Smooth muscle cell (in vitro differentiated cells): ENCODE measurements at regions not wholly inside any gene's neighbourhood (a gene's known extent, or its start where the extent isn't known, plus 50 kb on each side); places are given as distances from the start of the nearest gene placed in this dataset.

Experiments
- DNase-seq: peaks from one replicate; lab custom pipeline; 2025; ENCODE audit not compliant: unreplicated experiment; lab: John Stamatoyannopoulos, UW
- H2AFZ ChIP-seq: fragments of 200-600 bp; sonication (generic); 2 replicates; pipeline ENCODE4 v1.6.0; 2016; ENCODE audit warnings: antibody characterized with exemption, low read depth, mild to moderate bottlenecking
- H3F3A ChIP-seq: fragments of 200-600 bp; sonication (generic); 2 replicates; pipeline ENCODE4 v1.6.0; 2017; ENCODE audit warnings: antibody characterized with exemption, low read depth
- H3K27ac ChIP-seq: fragments of 200-600 bp; sonication (generic); 2 replicates; pipeline ENCODE4 v1.5.1; 2016; ENCODE audit warnings: low read depth, mild to moderate bottlenecking
- H3K27me3 ChIP-seq: fragments of 200-600 bp; sonication (generic); 2 replicates; pipeline ENCODE4 v1.6.1; 2016; ENCODE audit warnings: low read depth, mild to moderate bottlenecking
- H3K36me3 ChIP-seq: fragments of 200-600 bp; sonication (generic); 2 replicates; pipeline ENCODE4 v1.5.1; 2016; ENCODE audit warnings: low read depth
- H3K4me1 ChIP-seq: fragments of 200-600 bp; sonication (generic); 2 replicates; pipeline ENCODE4 v1.5.1; 2016; ENCODE audit warnings: low read depth
- H3K4me2 ChIP-seq: fragments of 200-600 bp; sonication (generic); 2 replicates; pipeline ENCODE4 v1.6.0; 2016; ENCODE audit warnings: mild to moderate bottlenecking
- H3K4me3 ChIP-seq: fragments of 200-600 bp; sonication (generic); 2 replicates; pipeline ENCODE4 v1.5.1; 2016; ENCODE audit warnings: mild to moderate bottlenecking
- H3K79me2 ChIP-seq: fragments of 200-600 bp; sonication (generic); 2 replicates; pipeline ENCODE4 v1.6.0; 2016; ENCODE audit warnings: low read depth, mild to moderate bottlenecking
- H3K9ac ChIP-seq: fragments of 200-600 bp; sonication (generic); 2 replicates; pipeline ENCODE4 v1.6.0; 2016; ENCODE audit warnings: low read depth
- H3K9me3 ChIP-seq: fragments of 200-600 bp; sonication (generic); replicated peaks from 2 replicates; pipeline ENCODE4 v1.5.1; 2016; ENCODE audit warnings: low read depth
- H4K20me1 ChIP-seq: fragments of 200-600 bp; sonication (generic); 2 replicates; pipeline ENCODE4 v1.6.0; 2016; ENCODE audit warnings: low read depth
- CTCF ChIP-seq: fragments of 200-600 bp; sonication (generic); IDR thresholded peaks from 2 replicates; pipeline ENCODE4 v1.5.1; 2017; ENCODE audit warnings: borderline replicate concordance, mild to moderate bottlenecking, antibody characterized with exemption; ENCODE audit not compliant: insufficient read depth, poor library complexity, severe bottlenecking
- WGBS: methylation state at CpG from one replicate; pipeline ENCODE4 v1.1.7; 2016; ENCODE audit warnings: low lambda C conversion rate; 5-methylcytosine and 5-hydroxymethylcytosine counted together

GRCh38 chr4:81290813-81291212, 75.8 kb upstream of the PRKG2 start:
- H3K9ac ChIP-seq, result no peak overlapping the region
- no peaks in the 10 kb centered on the region for H3K27me3 ChIP-seq
- no peaks in the 10 kb centered on the region for H3K4me1 ChIP-seq
- no peak overlapping the region for H2AFZ ChIP-seq
- no peaks in the 10 kb centered on the region for H3K9me3 ChIP-seq
- no peaks in the 10 kb centered on the region for H3K36me3 ChIP-seq
- H3K4me2 ChIP-seq, result no peak overlapping the region
- no peaks in the 10 kb centered on the region for H3K79me2 ChIP-seq
- no peak for TF ChIP-seq CTCF
- H3K4me3 ChIP-seq, result no peak overlapping the region
- H4K20me1 ChIP-seq, result no peaks in the 10 kb centered on the region
- no peaks in the 10 kb centered on the region for H3F3A ChIP-seq
- H3K27ac ChIP-seq, result no peak overlapping the region
- DNase-seq, result no peak

GRCh38 chr4:81287101-81287500, 72.1 kb upstream of the PRKG2 start:
- TF ChIP-seq CTCF, result no peak
- Histone ChIP-seq H3K4me3 (no peak overlapping the region), H2AFZ (no peak overlapping the region), H3K27ac (no peak overlapping the region), H3K36me3 (no peaks in the 10 kb centered on the region), H3K79me2 (no peaks in the 10 kb centered on the region), H3K9me3 (no peaks in the 10 kb centered on the region), H3K4me2 (no peak overlapping the region), H3F3A (no peaks in the 10 kb centered on the region), H4K20me1 (no peaks in the 10 kb centered on the region), H3K9ac (no peak overlapping the region), H3K4me1 (no peaks in the 10 kb centered on the region), H3K27me3 (peaks cover 3% of the 10 kb centered on the region)
- no peak for DNase-seq

GRCh38 chr4:81282131-81282530, 67.1 kb upstream of the PRKG2 start:
- no peaks in the 10 kb centered on the region for H3F3A ChIP-seq
- no peak overlapping the region for H2AFZ ChIP-seq
- H4K20me1 ChIP-seq, result no peaks in the 10 kb centered on the region
- no peak overlapping the region for H3K9ac ChIP-seq
- no peaks in the 10 kb centered on the region for H3K9me3 ChIP-seq
- no peak for TF ChIP-seq CTCF
- WGBS, result 82% methylated on average over 3 of the region's 3 CpGs
- no peak for DNase-seq
- H3K4me2 ChIP-seq, result no peak overlapping the region
- H3K4me1 ChIP-seq, result no peaks in the 10 kb centered on the region
- H3K27me3 ChIP-seq, result peaks cover 4% of the 10 kb centered on the region
- H3K27ac ChIP-seq, result no peak overlapping the region
- H3K4me3 ChIP-seq, result no peak overlapping the region
- no peaks in the 10 kb centered on the region for H3K36me3 ChIP-seq
- no peaks in the 10 kb centered on the region for H3K79me2 ChIP-seq

- Histone ChIP-seq H3F3A (no peaks in the 10 kb centered on the region), H3K27me3 (no peaks in the 10 kb centered on the region), H3K9me3 (peaks cover 7% of the 10 kb centered on the region), H3K36me3 (no peaks in the 10 kb centered on the region), H4K20me1 (no peaks in the 10 kb centered on the region), H3K4me3 (no peak overlapping the region), H3K4me1 (no peaks in the 10 kb centered on the region), H3K4me2 (no peak overlapping the region), H3K9ac (no peak overlapping the region), H2AFZ (no peak overlapping the region), H3K27ac (no peak overlapping the region), H3K79me2 (no peaks in the 10 kb centered on the region)
- 88% methylated on average over 1 of the region's 1 CpG for WGBS
- DNase-seq, result no peak
- no peak for TF ChIP-seq CTCF
These were observed 59.4 kb upstream of the PRKG2 start for GRCh38 chr4:81274460-81274859.
